ENCODE measurements at regions not wholly inside any gene's neighbourhood (a gene's known extent, or its start where the extent isn't known, plus 50 kb on each side); places are given as distances from the start of the nearest gene placed in this dataset.

- Histone ChIP-seq H3K27ac (replicated peaks) (no peak overlapping the region), H3K4me3 (replicated peaks; ENCODE audit: insufficient read depth, low read length) (no peak overlapping the region), H3K27me3 (ENCODE audit: insufficient read depth, poor library complexity, severe bottlenecking) (peaks cover 5% of the 10 kb centered on the region)
- no peak for DNase-seq (ENCODE audit: low read depth in 1 of 2, low spot score in 1 of 2)
- TF ChIP-seq GABPA (IDR thresholded peaks at IDR 0.05; ENCODE audit: low read depth) (no peak), POLR2AphosphoS5 (IDR thresholded peaks at IDR 0.05; ENCODE audit: low read depth) (no peak), CTCF (IDR thresholded peaks at IDR 0.05; ENCODE audit: insufficient read depth, low read length) (no peak), REST (IDR thresholded peaks at IDR 0.05; ENCODE audit: insufficient replicate concordance, low read depth) (no peak)
Measured at GRCh38 chr12:13343375-13343774, 146.8 kb downstream of the EMP1 start.

- H3K27me3 ChIP-seq (ENCODE audit: insufficient read depth, poor library complexity, severe bottlenecking) = peaks cover 5% of the 10 kb centered on the region
- DNase-seq (ENCODE audit: low read depth in 1 of 2, low spot score in 1 of 2) = no peak
- no peak for TF ChIP-seq GABPA (IDR thresholded peaks at IDR 0.05; ENCODE audit: low read depth)
- TF ChIP-seq CTCF (IDR thresholded peaks at IDR 0.05; ENCODE audit: insufficient read depth, low read length) = no peak
- TF ChIP-seq POLR2AphosphoS5 (IDR thresholded peaks at IDR 0.05; ENCODE audit: low read depth) = no peak
- no peak for TF ChIP-seq SPI1 (IDR thresholded peaks at IDR 0.05; ENCODE audit: borderline replicate concordance, low read depth)
- TF ChIP-seq REST (IDR thresholded peaks at IDR 0.05; ENCODE audit: insufficient replicate concordance, low read depth) = no peak
- no peak overlapping the region for H3K4me3 ChIP-seq (replicated peaks; ENCODE audit: insufficient read depth, low read length)
- no peak overlapping the region for H3K27ac ChIP-seq (replicated peaks)
Measured at GRCh38 chr12:13342971-13343370, 146.4 kb downstream of the EMP1 start.

GRCh38 chr12:13340149-13340548 lies 143.6 kb downstream of the EMP1 start:
- Histone ChIP-seq H3K4me3 (replicated peaks; ENCODE audit: insufficient read depth, low read length) (no peak overlapping the region), H3K27me3 (ENCODE audit: insufficient read depth, poor library complexity, severe bottlenecking) (peaks cover 7% of the 10 kb centered on the region), H3K27ac (replicated peaks) (no peak overlapping the region)
- TF ChIP-seq CTCF (IDR thresholded peaks at IDR 0.05; ENCODE audit: insufficient read depth, low read length) (no peak), GABPA (IDR thresholded peaks at IDR 0.05; ENCODE audit: low read depth) (no peak), REST (IDR thresholded peaks at IDR 0.05; ENCODE audit: insufficient replicate concordance, low read depth) (no peak), POLR2AphosphoS5 (IDR thresholded peaks at IDR 0.05; ENCODE audit: low read depth) (no peak), SPI1 (IDR thresholded peaks at IDR 0.05; ENCODE audit: borderline replicate concordance, low read depth) (no peak)
- DNase-seq (ENCODE audit: low read depth in 1 of 2, low spot score in 1 of 2) = no peak
